RWPE1 (cell line): ENCODE measurements at regions not wholly inside any gene's neighbourhood (a gene's known extent, or its start where the extent isn't known, plus 50 kb on each side); places are given as distances from the start of the nearest gene placed in this dataset.
"Not testable (repeated sequence)": the region's sequence is repeated elsewhere in the genome, so short reads cannot be mapped to it uniquely, and the experiment has no call there.

ENCODE experiments used
- CTCF ChIA-PET: fragments of 350-600 bp; sonication (Branson Sonifier 250); formaldehyde crosslinking; extraction: SDS; loops from one replicate; lab custom pipeline; 2021; lab: Yijun Ruan, JAX
- POLR2A ChIA-PET: fragments of 400-600 bp; formaldehyde crosslinking; extraction: SDS; loops from one replicate; lab custom pipeline; 2020; ENCODE audit warnings: antibody characterized with exemption; ENCODE audit not compliant: low non-redundant PET; lab: Yijun Ruan, JAX
- DNase-seq: peaks from one replicate; pipeline ENCODE4 v3.0.0; 2012; ENCODE audit warnings: low spot score
- H3K27ac ChIP-seq: fragments of 450-650 bp; 2 replicates; pipeline ENCODE4 v1.5.1; 2017
- CTCF ChIP-seq: fragments of 450-650 bp; conservative IDR thresholded peaks from 2 replicates; pipeline ENCODE4 v1.5.1; 2017; ENCODE audit warnings: low read depth, mild to moderate bottlenecking

DNA sequence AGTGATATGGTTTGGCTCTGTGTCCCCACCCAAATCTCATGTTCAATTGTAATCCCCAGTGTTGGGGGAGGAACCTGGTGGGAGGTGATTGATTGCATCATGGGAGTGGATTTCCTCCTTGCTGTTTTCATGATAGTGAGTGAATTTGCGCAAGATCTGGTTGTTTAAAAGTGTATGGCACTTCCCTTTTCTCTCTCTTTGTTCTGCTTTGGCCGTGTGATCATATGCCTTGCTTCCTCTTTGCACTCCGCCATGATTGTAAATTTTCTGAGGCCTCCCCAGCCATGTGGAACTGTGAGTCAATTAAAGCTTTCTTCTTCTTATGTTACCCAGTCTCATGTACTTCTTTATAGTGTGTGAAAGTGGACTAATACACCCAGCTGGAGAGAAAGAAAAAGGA lies 113.0 kb upstream of the AADAT start:
- CTCF ChIA-PET: interaction anchor here (0.7 kb wide), 1 partner anchor 21 kb away, joined by 4 read pairs; no protein-coding TSS in a partner anchor
- no peak overlapping the region for H3K27ac ChIP-seq
- TF ChIP-seq CTCF: no peak
- no peak for DNase-seq
- POLR2A ChIA-PET: no interaction called here

- no peak overlapping the region for H3K27ac ChIP-seq
- ChIA-PET POLR2A (no interaction called here), CTCF (interaction anchor here (0.5 to 2.1 kb wide), 22 partner anchors 12 to 1774 kb away, joined by 3 to 11 read pairs (median 5); no protein-coding TSS in a partner anchor)
- DNase-seq: peak; percentile 24
- TF ChIP-seq CTCF: peak; percentile 54; the same call in 1 of the 2 replicates
Measured at GRCh38 chr4:170198747-170199146, 109.0 kb upstream of the AADAT start.

- H3K27ac ChIP-seq, CTCF ChIA-PET, POLR2A ChIA-PET, DNase-seq: not testable (repeated sequence)
Measured at GRCh38 chr4:170194794-170195193, 105.0 kb upstream of the AADAT start.

GRCh38 chr4:170193496-170193895 lies 103.7 kb upstream of the AADAT start:
- no peak overlapping the region for H3K27ac ChIP-seq
- POLR2A ChIA-PET: no interaction called here
- peak; percentile 2 for DNase-seq
- CTCF ChIA-PET: no interaction called here
- no peak for TF ChIP-seq CTCF

GRCh38 chr4:170190265-170190664 lies 100.5 kb upstream of the AADAT start:
- ChIA-PET CTCF (interaction anchor here (0.6 kb wide), 1 partner anchor 89 kb away, joined by 6 read pairs; no protein-coding TSS in a partner anchor), POLR2A (no interaction called here)
- TF ChIP-seq CTCF: no peak
- H3K27ac ChIP-seq: no peak overlapping the region
- DNase-seq: no peak

DNA sequence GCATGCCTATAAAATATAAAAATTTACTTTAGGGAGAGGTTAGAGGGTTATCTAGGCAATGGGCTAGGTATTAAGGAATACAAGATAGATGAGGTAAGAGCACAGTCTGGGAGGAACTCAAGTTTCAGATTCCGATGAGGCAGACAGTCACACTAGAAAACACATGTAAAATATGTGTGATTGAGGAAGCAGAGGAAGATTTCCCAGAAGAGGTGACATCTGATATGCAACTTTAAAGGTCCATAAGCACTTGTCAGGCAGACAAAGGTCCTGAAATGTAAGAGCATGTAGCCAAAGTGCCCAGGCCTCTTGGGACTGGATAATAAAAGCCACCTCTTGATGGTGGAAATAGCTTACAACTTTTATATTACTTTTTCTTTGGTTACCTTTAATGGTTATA lies 81.1 kb upstream of the AADAT start:
- no peak for DNase-seq
- no peak overlapping the region for H3K27ac ChIP-seq
- TF ChIP-seq CTCF: no peak
- ChIA-PET CTCF (no interaction called here), POLR2A (no interaction called here)

DNA sequence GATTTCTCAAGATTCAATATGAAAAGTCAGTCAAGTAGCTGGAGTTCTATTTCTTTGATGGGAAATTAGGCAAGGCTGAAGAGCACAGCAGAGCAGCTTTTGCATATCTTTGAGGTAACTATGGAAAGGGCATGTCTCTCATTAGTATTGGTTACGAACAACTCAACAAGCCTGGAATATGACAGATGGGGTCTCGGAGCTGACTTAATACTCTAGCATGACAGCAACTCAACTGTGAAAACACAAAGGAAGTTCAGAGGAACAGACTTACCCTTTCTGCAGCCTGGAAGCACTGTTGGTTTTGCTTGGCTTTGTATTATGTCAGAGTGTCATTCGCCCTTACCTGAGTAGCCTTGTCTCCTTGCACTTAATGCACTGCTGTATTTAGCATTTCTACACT lies 79.9 kb upstream of the AADAT start:
- ChIA-PET CTCF (interaction anchor here (1.2 kb wide), 1 partner anchor 29 kb away, joined by 7 read pairs; no protein-coding TSS in a partner anchor), POLR2A (no interaction called here)
- no peak for TF ChIP-seq CTCF
- H3K27ac ChIP-seq: no peak overlapping the region
- DNase-seq: no peak
